SK-MEL-5 (cell line): ENCODE measurements at regions not wholly inside any gene's neighbourhood (a gene's known extent, or its start where the extent isn't known, plus 50 kb on each side); places are given as distances from the start of the nearest gene placed in this dataset.

ENCODE experiments used
- DNase-seq: peaks from one replicate; pipeline ENCODE4 v3.0.0-alpha.2; 2016; ENCODE audit warnings: low read depth, low spot score
- in situ Hi-C: cut with HindIII; loops from 2 replicates; pipeline ENCODE4 v1.10.0; 2016; ENCODE audit warnings: low sequenced_read_pairs, high pct_unique_total_duplicates, low pct_unique_long_range_greater_than_20kb

GRCh38 chr4:178241601-178242118, 799.4 kb upstream of the AGA start:
- no peak for DNase-seq
- in situ Hi-C loops = no loop called here

GRCh38 chr4:178242655-178243054, 800.4 kb upstream of the AGA start:
- in situ Hi-C loops = no loop called here
- DNase-seq = no peak

DNA sequence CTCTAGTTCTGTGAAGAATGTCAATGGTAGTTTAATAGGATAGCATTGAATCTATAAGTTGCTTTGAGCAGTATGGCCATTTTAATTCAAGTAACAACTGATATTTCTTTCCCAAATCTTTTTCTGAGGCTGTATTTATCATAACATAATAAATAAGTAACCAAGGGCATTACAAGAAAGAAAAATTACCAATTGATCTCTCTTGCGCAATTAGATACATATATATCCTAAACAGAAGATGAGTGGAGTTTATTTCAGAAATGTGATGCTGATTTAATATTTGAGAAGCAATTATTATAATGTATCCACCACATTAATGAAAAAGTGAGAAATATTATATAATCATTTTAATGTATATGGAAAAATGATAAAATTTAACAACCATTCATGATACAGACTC, 802.5 kb upstream of the AGA start:
- in situ Hi-C loops = no loop called here
- no peak for DNase-seq

DNA sequence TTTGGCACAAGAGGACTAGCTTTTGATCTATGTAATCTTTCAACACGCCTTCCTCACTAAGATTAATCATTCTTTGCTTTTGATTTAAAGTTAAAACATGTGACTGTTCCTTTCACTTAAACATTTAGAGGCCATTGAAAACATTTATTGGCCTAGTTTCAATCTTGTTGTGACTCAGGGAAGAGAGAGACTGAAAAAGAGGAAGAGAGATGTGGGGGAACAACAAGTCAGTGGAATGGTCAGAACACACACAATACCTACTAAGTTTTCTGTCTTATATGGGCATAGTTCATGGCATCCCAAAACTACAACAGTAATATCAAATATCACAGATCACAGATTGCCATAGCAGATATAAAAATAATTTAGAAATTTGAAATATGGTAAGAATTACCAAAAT, 812.9 kb upstream of the AGA start:
- DNase-seq = no peak
- in situ Hi-C loops = no loop called here

DNA sequence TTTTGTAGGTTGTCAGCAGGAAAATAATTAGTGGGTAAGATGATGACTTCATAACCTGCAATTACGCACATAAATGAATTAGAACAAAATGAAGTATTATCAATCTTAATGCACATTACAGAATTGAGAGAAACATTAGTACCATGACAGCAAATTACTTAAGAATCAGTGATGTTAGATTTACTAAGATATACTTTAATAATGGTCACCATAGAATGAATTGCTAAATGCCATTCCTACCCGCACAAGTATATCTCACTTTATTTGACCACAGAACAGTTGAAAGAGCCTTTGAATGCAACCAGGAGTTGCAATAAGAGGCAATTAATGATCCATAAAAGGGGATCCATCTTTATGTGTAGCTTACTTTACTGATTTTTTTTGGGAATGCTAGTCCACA, 816.4 kb upstream of the AGA start:
- DNase-seq = no peak
- in situ Hi-C loops = no loop called here

GRCh38 chr4:178259566-178259965, 817.3 kb upstream of the AGA start:
- in situ Hi-C loops = no loop called here
- DNase-seq = no peak

DNA sequence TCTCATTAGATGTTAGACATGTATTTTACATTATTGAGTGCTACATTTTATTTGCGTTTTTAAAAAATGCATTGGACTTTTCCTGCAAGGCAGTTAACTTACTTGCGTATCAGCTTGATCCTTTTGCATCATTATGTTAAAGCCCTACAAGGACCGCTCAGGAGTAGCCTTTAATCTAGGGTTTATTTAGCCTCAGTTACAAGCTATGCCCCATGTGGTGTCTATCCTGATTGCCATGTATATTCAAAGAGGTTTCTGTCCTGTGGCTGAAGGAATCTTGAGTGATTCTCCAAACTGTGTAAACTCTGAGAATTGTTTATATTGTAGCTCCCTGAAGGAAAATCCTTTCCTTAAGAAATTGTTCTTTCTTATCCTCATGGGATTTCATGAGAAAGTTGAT, 821.8 kb upstream of the AGA start:
- no peak for DNase-seq
- in situ Hi-C loops = no loop called here

GRCh38 chr4:178271386-178271785, 829.1 kb upstream of the AGA start:
- DNase-seq = no peak
- in situ Hi-C loops = no loop called here

DNA sequence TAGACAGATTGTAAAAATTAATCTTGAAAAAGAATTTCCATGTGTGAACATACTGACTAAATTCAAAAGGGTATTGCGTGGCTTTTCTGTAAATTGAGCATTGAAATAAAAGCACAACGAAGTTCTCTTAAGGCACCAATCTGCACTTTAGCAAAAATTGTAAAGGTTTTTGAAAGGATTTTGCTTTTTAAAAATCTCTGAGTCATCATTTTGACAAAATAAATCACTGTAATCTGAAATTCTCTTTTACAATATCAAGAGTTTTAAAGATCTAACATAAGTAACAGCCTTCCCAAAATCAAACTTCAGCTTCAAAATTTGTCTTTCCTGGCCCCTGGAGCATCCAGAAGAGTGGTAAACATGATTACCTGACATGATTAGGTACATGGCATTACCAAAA, 830.9 kb upstream of the AGA start:
- in situ Hi-C loops = no loop called here
- no peak for DNase-seq

GRCh38 chr4:178275671-178276360, 833.6 kb upstream of the AGA start:
- peak; percentile 35 for DNase-seq
- in situ Hi-C loops = no loop called here

DNA sequence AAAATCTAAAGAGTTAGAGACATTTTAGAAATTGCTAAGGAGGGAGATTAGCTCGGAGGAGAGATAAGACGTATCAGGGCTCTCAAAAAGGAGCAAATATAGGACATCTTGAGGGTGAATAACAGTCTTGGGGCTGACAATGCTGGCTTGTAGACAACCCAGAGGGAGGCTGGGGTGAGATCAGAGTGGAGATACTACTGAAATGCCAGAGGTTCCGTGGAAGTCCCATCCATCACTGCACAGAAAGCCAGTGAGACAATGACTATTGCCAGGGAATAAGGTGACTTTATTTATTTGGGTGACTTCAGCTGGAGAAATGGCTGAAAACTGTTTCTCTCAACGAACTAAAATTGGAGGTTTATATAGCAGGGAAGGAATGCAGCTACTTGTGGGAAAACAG, 838.1 kb upstream of the AGA start:
- DNase-seq = no peak
- in situ Hi-C loops = no loop called here

GRCh38 chr4:178288462-178288861, 846.2 kb upstream of the AGA start:
- in situ Hi-C loops = no loop called here
- DNase-seq = no peak

GRCh38 chr4:178293601-178294000, 851.4 kb upstream of the AGA start:
- in situ Hi-C loops = no loop called here
- peak; percentile 90 for DNase-seq

DNA sequence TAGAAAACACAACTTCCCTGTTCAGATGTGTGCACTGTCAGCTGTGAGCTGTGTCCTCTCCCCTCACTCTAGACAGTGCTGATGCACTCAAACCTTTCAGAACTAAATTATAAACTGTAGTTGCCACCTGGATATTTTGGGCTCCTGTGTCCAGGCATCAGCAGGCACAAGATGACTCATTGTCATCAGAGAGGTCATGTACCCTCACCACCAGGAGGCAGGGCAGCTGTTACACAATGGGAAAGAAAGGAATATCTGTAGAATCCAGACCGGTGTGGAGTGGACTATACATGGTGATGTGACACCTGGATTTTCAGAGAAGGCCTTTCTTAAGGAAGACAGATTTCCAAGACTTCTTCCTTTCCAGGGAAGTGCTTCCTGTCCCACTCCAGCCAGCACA, 854.4 kb upstream of the AGA start:
- in situ Hi-C loops = no loop called here
- DNase-seq = peak; percentile 52

- in situ Hi-C loops = no loop called here
Measured at GRCh38 chr4:178306565-178306964, 864.3 kb upstream of the AGA start.

DNA sequence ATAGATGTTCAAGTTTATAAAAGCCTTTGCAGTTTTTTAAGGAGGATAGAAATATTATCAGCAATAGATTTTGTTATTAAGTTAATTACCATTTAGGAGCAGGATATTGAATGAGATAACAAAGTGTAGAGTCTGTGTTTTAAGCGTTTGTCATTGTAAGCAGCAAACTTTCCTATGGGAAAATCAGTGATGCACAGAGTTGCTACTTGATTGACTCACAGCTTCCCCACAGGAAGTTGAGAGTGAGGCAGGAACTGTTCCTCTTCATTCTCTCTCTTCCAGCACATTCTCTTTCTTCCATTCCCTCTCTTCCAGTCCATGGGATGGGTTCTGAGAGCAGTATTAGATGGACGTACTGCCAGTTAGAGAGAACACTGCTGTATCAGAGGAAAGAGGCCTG, 867.7 kb upstream of the AGA start:
- in situ Hi-C loops = no loop called here
- no peak for DNase-seq

More at GRCh38 chr4:178306565-178306964, 864.3 kb upstream of the AGA start:
- DNase-seq = peak; percentile 41

- no peak for DNase-seq
- in situ Hi-C loops = no loop called here
Measured at GRCh38 chr4:178311997-178312396, 869.8 kb upstream of the AGA start.

GRCh38 chr4:178314287-178314686, 872.0 kb upstream of the AGA start:
- in situ Hi-C loops = no loop called here
- DNase-seq = no peak

DNA sequence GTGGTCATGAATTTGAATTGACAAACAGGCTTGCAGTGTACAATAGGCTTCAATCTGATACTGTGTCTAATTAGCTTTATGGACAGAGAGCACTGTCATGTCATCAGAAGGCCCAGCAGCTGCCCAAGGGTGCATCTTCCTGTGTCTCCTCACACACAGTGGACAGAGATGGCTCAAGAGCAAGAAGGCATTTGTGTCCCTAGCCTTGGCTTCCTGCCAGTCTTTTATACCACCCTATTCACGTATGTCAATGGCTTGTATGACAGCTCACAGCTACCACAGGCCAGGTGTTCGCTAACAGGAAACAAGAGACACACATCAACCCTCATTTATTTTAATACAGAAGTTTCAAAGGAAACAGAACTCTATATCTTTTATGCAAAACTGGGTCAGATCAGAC, 874.0 kb upstream of the AGA start:
- in situ Hi-C loops = no loop called here
- DNase-seq = no peak

- in situ Hi-C loops = no loop called here
- no peak for DNase-seq
Measured at GRCh38 chr4:178320003-178320402, 877.8 kb upstream of the AGA start.
